ENCODE measurements at regions not wholly inside any gene's neighbourhood (a gene's known extent, or its start where the extent isn't known, plus 50 kb on each side); places are given as distances from the start of the nearest gene placed in this dataset.

DNA sequence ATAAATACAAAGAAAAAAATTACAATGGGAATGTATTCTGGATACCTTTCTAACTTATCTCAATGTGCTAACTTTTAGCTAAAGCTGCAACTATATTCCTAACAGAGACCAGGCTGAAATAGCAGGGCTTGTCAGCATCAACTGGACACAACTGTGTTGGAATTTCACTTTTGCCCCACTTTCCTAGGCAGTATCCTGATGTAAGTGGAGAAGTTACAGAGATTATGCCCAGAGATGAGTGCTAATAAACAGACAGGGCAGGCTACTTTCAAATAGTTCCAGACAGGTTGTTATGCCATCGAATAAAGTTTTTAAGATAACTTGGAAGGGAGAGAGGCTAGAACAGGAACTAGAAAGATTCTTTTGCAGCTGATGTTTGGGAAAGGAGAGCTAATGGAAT is 201.9 kb downstream of the KCTD12 start:
- Mint-ChIP-seq H3K27me3 (ENCODE audit: low read depth) (no peaks in the 10 kb centered on the region), H3K4me1 (peaks cover 16% of the 10 kb centered on the region), H3K9me3 (no peaks in the 10 kb centered on the region), H3K27ac (no peak overlapping the region), H3K4me3 (no peak overlapping the region), H3K36me3 (ENCODE audit: low read depth) (no peaks in the 10 kb centered on the region)
- TF ChIP-seq, protein P1, sequence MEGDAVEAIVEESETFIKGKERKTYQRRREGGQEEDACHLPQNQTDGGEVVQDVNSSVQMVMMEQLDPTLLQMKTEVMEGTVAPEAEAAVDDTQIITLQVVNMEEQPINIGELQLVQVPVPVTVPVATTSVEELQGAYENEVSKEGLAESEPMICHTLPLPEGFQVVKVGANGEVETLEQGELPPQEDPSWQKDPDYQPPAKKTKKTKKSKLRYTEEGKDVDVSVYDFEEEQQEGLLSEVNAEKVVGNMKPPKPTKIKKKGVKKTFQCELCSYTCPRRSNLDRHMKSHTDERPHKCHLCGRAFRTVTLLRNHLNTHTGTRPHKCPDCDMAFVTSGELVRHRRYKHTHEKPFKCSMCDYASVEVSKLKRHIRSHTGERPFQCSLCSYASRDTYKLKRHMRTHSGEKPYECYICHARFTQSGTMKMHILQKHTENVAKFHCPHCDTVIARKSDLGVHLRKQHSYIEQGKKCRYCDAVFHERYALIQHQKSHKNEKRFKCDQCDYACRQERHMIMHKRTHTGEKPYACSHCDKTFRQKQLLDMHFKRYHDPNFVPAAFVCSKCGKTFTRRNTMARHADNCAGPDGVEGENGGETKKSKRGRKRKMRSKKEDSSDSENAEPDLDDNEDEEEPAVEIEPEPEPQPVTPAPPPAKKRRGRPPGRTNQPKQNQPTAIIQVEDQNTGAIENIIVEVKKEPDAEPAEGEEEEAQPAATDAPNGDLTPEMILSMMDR (IDR thresholded peaks at IDR 0.05; ENCODE audit: unreplicated experiment in 3 of 3): no peak

DNA sequence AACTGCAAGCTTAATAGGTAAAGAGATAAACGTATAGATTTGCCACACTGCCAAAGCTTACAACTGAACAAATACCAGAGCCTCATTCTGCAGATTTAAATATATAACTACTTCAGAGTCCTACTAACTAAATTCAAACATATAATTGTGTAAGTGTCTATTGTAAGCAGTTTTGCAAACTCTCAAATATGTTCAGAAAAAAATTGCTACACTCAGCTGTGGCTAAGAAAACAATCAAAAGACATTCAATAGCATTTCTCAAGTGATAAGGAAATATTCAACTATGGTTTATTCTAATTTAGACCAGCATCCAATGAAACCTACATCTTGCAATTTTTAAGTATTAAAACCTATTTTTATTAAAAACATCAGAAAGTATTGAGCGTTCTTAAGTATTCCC is 202.4 kb downstream of the KCTD12 start:
- peaks cover 16% of the 10 kb centered on the region for H3K4me1 Mint-ChIP-seq
- no peaks in the 10 kb centered on the region for H3K27me3 Mint-ChIP-seq (ENCODE audit: low read depth)
- no peak overlapping the region for H3K27ac Mint-ChIP-seq
- TF ChIP-seq, protein P1 (IDR thresholded peaks at IDR 0.05; ENCODE audit: unreplicated experiment in 3 of 3): no peak
- no peak overlapping the region for H3K4me3 Mint-ChIP-seq
- H3K9me3 Mint-ChIP-seq: no peaks in the 10 kb centered on the region
- no peaks in the 10 kb centered on the region for H3K36me3 Mint-ChIP-seq (ENCODE audit: low read depth)

DNA sequence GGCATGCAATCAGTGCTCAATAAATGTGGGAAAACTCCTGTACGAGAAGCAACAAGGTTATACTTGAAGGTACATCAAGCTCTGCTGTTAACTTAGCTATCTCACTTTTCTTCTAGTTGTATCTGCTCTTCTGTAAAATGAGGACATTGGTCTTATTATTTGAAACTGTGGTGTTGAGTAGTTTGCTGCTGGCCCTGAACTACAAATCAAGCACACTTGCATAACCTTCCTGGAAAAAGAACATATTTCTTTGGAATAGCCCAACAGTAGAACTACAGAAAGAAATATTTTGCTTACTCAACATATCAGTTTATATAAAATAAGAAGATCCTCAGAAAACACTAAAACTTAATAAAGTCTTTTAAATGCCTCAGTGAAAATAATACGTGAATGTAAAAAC is 203.0 kb downstream of the KCTD12 start:
- Mint-ChIP-seq H3K36me3 (ENCODE audit: low read depth) (no peaks in the 10 kb centered on the region), H3K27me3 (ENCODE audit: low read depth) (no peaks in the 10 kb centered on the region), H3K27ac (peak overlapping the region in 2 of 3 experiments; percentile 2 to 9), H3K9me3 (no peaks in the 10 kb centered on the region), H3K4me3 (no peak overlapping the region), H3K4me1 (peaks cover 16% of the 10 kb centered on the region)
- TF ChIP-seq, protein P1 (IDR thresholded peaks at IDR 0.05; ENCODE audit: unreplicated experiment in 3 of 3): no peak

DNA sequence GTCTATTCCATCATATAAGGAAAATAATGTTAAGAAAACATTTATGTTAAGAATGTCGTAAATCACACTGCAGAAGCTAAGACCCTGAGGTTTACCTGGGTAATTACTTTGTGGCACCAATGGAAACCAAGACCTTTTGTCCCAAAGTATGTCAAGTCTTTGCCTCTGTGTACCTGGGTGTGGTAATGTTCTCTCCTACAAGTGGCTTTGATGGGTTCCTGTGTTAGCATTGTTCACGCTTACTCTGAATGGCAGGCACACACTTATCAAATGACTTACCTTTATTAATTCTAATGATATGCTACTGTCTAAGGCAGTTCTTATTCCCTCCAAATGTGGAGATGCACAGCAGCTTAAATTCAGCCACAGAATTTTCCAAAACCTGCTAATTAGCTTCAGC is 206.1 kb downstream of the KCTD12 start:
- no peaks in the 10 kb centered on the region for H3K9me3 Mint-ChIP-seq
- TF ChIP-seq, protein P1 (IDR thresholded peaks at IDR 0.05; ENCODE audit: unreplicated experiment in 3 of 3): no peak
- no peak overlapping the region for H3K4me3 Mint-ChIP-seq
- peaks cover 16% of the 10 kb centered on the region for H3K4me1 Mint-ChIP-seq
- H3K27me3 Mint-ChIP-seq (ENCODE audit: low read depth): no peaks in the 10 kb centered on the region
- no peaks in the 10 kb centered on the region for H3K36me3 Mint-ChIP-seq (ENCODE audit: low read depth)
- H3K27ac Mint-ChIP-seq: no peak overlapping the region

DNA sequence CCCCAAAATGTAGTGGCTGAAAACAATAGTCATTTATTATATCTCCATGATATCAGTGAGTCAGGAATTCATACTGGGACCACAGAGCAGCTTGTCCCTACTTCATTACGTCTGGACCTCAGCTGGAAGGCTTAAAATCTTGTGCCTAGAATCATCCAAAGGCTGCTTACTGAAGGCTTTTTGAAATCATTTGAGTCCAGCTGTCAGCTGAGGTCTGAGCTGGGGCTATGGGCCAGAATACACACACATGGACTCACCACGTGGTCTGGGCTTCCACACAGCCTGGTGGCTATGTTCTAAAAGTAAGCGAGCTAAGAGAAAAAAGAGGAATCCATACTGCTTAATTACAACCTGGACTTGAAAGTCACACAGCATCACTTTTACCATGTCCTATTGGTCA is 209.2 kb downstream of the KCTD12 start:
- Mint-ChIP-seq H3K36me3 (ENCODE audit: low read depth) (no peaks in the 10 kb centered on the region), H3K4me1 (peaks cover 6% of the 10 kb centered on the region), H3K27me3 (ENCODE audit: low read depth) (no peaks in the 10 kb centered on the region), H3K27ac (no peak overlapping the region), H3K4me3 (no peak overlapping the region), H3K9me3 (no peaks in the 10 kb centered on the region)
- TF ChIP-seq, protein P1 (IDR thresholded peaks at IDR 0.05; ENCODE audit: unreplicated experiment in 3 of 3): no peak

DNA sequence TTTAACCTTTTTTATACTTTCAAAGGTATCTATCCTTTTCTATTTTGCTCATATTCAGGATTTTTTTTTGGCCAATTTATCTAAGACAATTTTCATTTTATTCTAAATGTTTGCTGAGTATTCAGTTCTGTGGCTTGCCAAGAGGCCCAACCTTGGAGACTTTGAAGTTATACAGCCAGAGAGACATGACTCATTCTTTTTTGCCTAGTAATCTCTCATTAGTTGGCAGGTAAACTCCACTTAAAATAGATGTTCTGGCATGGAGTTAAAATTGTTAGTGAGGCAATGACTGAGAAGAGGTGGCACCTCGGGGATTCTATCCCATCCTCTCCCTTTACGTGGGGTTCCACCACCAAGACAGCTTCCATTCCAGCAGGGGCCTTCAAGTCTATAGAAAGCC is 213.8 kb downstream of the KCTD12 start:
- H3K4me3 Mint-ChIP-seq: no peak overlapping the region
- H3K36me3 Mint-ChIP-seq (ENCODE audit: low read depth): no peaks in the 10 kb centered on the region
- peaks cover 6% of the 10 kb centered on the region for H3K4me1 Mint-ChIP-seq
- H3K27ac Mint-ChIP-seq: peak overlapping the region in 2 of 3 experiments; percentile 36 to 73
- TF ChIP-seq, protein P1 (IDR thresholded peaks at IDR 0.05; ENCODE audit: unreplicated experiment in 3 of 3): no peak
- H3K27me3 Mint-ChIP-seq (ENCODE audit: low read depth): peaks cover 2% of the 10 kb centered on the region
- no peaks in the 10 kb centered on the region for H3K9me3 Mint-ChIP-seq
